Activated CD4-positive, alpha-beta T cell treated with anti-CD3 and anti-CD28 coated beads, Interleukin-2, amount 50 U/mL, for 16 hours (primary cell): ENCODE measurements at regions not wholly inside any gene's neighbourhood (a gene's known extent, or its start where the extent isn't known, plus 50 kb on each side); places are given as distances from the start of the nearest gene placed in this dataset.
A peak's percentile ranks its signal among the peaks of the same experiment; 100 is the strongest.

ENCODE experiments used
- DNase-seq: peaks from one replicate; pipeline ENCODE4 v3.0.0-alpha.2; 2020

DNA sequence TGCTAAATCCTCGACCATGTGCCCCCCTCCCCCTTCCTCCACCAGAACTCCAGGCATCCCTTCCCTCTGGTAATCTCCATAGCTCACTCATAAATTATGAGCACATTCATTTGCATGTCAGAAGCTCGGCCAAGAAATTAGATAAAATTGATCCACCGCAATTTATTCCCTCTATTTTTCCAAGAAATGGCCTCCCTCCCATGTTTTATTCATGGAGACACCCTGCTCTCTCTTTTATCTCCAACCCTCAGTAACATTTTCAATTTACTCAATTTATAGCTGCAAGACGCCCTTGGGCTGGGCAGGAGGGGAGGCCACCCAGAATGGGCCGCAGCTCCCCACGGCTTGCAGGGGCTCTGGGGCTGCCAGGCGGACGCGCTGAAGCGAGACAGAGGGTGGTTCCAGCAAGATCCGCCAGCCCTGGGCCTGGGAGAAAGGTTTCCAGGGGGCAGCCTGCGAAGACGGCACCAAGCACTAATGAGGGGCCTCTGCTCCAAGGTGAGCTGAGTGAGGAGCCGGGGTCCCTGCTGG, 54.7 kb upstream of the ZNF423 start:
- no peak for DNase-seq

DNA sequence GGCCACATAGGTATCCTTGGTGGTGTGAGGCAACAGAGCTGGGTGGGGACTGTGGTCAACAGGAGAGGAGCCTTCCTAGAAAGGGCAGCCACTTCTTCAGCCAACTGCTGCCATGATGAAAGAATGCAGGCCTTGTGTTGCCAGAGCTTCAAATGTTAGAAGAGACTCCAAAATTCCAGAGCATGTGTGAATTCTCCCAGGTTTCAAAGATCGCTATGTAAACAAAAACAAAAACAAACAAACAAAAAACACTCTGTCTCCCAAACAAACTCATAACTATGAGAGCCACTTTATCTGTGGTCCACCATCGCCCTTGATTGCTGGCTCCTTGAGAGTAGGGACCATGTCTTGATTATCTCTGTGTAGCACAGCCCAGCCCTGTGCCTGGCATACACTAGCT, 55.5 kb upstream of the ZNF423 start:
- no peak for DNase-seq

DNA sequence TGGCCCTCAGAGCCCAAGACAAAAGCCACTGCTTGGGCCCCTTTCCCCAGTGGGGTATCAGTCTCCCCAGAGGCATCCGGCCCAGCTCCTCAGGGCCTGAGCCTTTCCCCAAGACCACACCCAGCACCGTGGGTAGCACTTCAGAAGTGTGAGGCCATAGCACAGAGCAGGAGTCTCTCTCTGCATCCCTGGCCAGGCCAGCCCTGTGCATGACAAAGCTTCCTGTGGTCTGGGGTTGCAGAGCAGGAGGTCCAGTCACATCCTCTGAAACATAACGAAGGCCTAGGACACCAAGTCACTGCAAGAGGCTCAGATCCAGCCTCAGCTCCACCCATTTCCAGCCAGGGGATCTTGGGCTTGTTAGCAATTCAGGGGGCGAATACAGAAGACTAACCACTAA, 56.8 kb upstream of the ZNF423 start:
- DNase-seq, result no peak

DNA sequence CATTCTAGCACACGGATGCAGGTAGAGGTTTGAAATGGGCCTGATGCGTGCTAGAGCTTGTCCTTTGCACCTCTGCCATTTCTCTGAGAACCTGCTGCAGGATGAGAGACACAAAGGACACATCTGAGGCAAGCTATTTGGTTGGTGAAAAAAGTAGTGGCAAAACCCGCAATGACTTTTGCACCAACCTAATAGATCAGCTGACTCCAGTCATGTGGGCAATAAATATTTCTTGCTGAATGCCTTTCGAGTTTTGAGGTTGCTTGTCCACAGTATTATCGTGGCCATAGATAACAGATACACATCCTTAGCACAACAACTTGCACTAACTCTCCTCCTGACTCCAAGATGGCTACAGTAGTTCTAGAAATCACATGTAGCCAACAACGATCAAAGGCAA, 57.8 kb upstream of the ZNF423 start:
- no peak for DNase-seq

DNA sequence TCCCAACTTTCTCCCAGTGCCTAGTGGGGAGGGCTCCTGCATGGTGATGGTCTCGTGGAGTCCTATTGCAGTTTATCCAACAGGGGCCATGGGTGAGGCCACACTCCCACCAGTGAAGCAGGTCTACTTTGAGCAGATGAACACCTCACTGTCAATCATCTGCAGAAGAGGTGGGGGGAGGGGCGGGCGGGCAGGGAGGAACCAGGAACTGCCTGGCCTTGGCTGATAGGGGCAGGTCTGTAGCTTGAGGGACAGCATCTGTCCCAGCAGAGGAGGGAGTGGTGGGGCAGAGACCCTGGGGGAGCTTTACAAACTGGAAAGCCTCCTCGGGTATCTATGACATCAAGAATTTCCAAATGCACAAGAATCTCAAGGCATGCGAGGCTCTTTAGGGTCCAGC, 58.7 kb upstream of the ZNF423 start:
- no peak for DNase-seq

DNA sequence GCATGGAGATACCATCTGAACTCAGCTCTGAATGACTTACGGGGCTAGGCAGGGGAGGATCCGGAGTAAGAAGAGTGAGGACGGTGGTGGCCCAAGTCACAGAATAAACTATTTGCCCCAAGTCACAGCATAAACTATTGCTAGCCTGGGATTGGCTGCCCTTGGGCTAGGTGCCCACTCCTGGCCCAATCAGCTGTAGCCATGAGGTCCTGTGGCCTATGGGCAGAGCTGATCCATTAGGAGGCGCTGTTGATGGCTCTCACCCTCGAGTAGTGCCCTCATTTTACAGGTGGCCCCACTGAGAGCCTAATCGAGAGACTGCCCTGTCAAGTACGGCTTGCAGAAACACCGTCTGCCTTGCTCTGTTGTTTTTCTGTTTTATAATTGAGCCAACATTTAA, 62.3 kb upstream of the ZNF423 start:
- DNase-seq, result no peak

DNA sequence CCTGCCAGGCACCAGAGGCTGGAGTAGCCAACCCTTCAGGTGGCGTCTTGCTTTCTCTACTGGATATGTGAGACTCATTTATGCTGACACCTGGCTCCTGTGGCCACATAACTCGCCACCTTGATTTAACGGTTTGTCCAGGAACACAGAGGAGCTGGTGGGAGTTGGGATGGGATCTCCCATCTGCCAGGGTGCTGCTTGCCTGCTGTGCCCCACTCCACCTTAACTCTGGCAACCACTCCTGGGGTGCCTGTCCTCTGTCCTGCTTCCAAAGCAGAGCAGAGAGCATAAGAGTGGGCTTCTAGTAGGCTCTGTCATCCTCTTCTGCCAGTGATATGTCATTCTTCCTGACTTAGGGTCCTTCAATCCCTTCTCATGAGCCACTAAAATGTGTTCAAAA, 63.4 kb upstream of the ZNF423 start:
- no peak for DNase-seq

DNA sequence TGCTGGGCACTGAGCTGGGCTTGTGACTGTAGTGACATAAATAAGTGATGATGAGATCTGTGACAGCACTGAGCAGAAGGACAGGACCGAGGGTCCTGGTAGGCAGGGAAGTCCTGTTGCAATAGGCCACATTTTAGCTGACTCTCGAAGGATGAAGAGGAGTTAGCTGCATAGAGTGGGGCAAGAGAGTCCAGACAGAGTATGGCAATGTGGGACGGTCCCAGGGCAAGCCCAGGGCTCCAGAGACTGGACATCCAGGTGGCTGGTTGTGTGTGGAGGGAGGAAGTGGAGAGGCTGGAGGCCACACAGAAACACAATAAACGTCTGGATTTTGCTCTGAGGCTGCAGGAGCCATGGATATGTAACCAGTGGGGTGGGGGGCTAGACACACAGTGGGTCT, 64.5 kb upstream of the ZNF423 start:
- no peak for DNase-seq

DNA sequence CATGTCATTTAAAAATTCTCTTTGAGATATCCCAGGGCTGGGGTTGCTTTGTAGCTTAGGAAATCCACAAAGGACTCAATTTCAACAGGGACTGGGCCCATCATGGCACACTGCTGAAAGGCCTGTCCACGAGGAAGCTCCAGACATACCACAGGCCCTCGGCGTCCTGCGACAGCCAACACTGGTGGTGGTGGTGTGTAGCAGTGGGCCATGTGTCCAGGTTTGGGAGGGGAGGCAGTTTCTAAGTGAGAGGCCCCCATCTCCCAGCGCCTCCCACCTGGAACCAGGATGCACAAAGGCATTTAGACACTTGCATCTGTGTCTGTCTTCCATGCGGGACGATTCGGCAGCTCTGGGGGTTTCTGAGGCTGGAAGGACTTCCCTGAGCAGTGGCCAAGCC, 65.2 kb upstream of the ZNF423 start:
- DNase-seq, result no peak

DNA sequence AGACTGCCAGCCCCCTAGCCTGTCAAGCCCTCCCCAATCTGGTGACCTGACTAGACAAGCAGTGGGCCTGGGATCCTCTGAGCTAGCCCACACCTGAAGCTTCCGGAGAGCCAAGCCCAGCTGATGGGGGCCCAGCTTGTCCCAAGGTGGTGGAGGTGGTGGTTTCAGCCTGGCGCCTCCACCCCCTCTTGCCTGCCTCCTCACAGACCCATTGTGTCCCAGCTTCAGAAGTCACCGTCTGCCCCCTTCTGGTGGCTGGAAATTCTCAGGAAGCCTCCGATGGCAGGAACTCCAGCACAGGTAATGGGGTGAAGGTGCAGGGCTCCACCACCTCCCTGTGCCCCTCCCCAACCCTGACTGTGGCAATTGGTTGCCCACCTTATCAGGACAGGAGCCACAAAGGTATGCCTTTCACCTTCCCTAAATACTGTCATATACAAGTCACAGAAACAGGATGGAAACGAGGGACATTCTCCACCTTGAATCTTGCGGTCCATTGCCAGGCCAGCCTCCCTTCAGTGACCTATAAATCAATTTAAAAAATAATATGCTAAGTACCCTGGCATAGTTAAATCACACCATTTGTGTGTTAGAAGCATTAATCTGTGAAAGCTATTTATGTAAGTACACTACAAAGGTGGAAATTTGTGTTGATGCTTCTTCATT, 66.0 kb upstream of the ZNF423 start:
- DNase-seq, result peak; percentile 49

DNA sequence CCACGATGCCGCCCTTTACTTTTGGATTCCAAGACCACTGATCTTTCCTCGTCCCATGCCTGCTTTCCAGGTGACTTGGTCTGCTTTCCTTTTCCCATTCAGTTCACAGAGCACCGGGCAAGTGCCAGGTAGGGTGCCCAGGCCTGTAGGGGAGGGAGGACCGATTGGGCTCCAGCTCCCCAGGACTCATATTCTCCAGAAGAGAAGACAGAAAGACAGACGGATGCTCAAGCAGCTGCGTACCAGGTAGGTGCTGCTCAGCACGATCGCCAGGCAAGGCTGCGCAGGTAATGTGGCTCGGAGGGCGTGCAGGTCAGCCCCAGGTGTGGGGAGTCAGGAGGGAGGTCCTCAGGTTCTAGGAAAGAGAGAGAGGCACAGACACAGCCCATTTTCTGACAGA, 67.5 kb upstream of the ZNF423 start:
- DNase-seq, result no peak

DNA sequence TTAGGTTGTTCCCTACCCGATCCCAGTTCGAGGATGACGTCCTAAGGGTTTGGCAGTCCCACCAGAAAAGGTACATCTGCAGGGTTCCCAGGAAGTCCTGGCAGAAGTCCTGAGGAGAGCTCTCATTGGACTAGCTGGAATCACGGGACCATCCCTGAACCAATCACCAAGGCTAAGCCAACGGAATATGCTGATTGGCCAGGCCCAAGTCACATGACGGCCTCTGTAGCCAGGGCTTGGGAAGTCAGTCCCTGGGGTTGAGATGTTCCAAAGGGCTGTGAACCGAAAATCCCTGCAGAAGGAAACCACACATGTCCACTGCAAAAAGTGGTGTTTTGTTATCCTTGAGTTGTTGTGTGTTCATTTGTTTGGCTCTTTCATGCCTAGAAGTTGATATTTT, 68.2 kb upstream of the ZNF423 start:
- no peak for DNase-seq

DNA sequence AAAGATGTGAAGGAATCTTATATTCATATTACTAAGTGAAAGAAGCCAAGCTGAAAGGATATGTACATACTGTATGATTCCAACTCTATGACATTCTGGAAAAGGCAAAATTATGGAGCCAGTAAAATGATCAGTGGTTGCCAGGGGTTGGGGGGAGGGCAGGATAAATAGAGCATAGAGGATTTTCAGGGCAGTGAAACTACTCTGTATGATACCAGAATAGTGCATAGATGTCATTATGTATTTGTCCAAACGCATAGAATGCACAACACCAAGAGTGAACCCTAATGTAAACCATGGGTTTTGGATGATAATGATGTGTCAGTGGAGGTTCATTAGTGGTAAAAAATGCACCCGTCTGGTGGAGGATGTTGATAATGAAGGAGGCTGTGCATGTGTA, 71.0 kb upstream of the ZNF423 start:
- DNase-seq, result no peak

DNA sequence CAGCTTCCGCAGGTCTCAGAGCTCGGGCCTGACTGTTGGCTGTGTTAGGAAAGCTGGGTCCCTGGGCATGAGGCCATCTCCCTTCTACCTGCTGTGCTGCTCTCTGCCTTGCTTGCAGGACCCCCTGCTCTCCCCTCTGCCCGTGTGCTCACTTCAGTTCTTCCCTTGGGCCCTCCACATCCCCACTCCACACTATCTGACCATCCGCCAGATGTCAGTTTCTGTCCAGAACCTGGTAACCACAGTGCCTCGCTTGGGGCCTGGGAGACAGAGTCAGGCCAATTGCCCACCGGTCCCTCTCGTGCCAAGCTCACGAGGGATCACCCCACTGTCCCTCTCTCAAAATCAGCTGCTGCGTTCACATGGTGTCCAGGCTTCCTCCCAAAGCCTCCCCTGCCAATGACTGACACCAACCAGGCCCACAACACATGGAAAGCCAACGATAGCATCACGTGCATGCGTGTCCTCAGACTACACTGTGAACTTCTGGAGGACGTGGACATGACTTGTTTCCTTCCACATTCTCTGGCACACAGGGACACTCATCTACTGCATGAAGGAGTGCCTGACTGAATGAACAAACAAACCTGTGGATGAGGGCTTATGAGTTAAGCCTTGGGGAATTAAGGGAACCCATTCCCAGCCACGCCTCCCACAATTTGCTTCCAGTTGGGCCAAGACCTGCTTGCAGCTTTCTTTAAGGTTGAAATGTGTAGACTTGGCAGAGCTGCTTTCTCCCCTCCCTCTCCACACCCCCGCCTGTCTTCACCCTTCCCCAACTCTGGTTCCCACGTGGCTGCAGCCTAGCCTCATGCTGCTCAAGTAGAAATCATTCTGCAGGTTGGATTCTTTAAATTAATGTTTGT, 72.5 kb upstream of the ZNF423 start:
- no peak for DNase-seq

DNA sequence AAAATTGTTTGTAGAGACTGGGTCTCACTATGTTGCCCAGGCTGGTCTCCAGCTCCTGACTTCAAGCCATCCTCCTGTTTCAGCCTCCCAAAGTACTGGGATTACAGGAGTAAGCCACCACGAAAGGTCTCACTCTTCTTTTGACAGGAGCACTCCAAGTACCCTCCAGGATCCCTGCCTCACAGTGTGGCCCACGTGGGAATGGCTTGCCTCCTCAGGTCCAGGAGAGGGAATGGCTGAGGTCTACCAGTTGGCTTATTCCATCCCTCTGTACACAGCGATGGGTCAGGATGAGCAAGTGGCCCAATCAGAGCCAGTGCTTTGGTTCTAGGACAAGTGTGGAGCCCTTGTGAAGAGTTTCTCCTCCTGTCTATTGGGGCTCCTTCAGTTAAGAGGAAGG, 73.7 kb upstream of the ZNF423 start:
- no peak for DNase-seq

DNA sequence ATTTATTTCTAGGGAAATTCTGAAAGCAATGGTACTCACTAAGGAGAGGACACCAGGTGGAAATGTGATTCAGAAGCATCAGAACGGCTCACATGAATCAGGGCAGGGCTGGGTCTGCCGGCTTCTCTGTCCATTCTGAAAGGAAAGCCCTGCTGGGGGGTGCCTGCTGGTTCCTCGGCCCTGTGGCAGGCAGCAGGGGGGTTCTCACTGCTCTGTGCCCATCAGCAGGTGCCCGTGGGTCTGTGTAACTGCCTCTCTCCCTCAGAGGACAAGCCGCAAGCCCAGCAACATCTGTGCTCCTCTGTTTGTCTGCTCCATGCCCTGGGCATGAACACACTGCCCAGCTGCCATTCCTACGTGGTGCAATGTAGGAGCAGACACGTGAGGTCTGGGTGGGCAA, 74.9 kb upstream of the ZNF423 start:
- DNase-seq, result no peak

DNA sequence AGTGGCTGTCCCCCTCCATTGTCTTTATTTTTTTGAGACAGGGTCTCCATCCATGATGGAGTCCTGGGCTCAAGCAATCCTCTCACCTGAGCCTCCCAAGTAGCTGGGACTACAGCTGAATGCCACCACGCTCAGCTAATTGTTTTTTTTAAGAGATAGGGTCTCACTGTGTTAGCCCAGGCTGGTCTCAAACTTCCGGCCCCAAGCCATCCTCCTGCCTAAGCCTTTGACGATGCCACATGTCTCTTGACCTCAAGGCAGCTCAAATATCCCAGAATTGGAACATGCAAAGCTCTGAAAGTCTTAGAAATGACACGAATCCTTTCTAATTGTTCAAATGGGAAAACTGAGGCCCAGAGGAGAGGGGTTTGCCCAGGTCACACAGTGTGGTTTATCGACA, 75.4 kb upstream of the ZNF423 start:
- DNase-seq, result no peak

DNA sequence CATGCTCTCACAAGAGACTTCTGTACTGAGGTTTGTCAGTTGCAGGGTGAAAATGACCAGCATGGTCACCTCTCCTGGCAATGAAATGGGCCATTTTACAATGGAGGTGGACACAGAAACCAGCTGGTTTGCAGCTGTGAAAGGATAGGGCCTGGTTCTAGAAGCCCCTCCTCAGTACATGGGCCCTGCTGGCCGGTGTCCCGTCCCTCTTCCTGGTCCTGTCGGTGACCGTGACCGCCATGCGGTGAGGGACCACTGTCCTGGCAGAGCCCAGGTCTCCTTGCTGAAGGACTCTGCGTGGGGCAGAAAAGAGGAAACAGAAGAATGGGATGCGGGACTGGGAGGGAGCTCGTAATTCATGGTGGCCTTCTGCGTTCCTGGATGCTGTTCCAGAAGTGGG, 76.0 kb upstream of the ZNF423 start:
- DNase-seq, result no peak

DNA sequence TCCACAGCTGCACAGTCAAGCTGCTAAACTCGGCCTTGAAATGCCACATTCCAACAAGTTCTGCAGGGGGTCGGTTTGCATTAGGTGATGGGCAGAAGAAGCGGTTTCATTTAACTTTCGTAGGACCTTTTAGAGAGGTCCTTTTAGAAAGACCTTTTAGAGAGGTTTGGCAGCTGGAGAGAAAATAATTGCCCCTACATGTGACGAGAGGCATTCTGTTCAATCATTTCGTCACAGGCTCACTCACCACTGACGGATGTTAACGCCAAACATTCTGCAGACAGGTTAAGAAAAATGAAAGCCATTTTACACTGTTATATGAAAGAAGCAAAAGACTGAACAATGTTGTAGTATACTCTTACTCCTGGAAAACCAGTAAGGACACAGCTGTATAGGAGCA, 76.5 kb upstream of the ZNF423 start:
- DNase-seq, result no peak

DNA sequence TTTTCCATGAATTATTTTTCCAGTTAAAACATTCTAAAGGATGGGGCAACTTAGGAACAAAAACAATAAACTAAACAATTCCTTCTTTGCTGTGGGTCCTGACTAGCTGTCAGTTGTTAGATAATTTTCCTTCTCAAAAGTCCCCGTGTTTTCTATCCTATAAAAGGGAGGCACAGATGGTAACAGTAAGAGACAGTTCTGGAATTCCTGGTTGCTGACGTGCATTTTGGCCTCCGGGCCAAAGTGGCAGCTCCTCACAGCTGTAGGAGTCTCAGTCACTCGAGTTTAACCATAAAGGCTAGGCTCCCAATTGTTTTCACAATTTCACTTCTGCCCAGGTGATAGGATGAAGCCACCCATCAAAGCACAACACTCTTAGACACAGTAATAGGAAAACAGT, 77.0 kb upstream of the ZNF423 start:
- no peak for DNase-seq

DNA sequence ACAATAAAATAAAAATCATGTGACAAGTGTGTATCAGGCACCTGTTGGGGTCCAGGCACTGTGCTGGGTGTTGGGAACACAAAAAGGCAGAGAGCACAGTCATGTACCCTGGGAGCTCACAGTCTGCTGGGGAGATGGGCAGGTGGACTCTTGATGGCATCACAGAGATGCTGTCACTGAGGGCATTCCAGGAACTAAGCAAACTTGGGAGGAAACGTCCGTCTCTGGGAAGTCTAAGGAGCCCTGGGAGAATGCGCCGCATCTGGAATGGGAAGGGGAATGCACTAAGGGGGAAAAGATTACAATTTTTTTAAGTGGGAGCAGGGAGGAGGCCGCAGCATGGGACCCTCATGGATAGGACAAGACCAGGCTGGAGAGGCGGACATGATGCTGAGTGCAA, 80.9 kb upstream of the ZNF423 start:
- no peak for DNase-seq

DNA sequence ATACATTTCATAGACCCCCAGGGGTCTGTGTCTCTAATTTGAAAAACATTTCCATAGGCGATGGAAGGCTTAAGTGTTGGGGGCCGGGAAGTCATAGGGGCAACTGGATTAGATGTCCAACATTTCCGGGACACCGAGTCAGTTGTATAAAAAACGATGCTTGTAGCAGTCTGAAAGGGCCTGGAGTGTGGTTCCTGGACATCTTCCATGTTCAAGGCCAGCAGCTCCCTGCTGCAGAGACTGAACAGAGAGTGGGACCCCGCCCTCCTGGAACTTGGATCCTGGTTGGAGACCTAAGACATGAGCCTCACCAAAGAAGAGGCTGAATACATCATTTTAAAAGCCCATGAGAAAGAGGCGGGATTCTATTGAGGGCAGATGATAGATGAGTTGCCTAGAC, 82.0 kb upstream of the ZNF423 start:
- DNase-seq, result no peak

DNA sequence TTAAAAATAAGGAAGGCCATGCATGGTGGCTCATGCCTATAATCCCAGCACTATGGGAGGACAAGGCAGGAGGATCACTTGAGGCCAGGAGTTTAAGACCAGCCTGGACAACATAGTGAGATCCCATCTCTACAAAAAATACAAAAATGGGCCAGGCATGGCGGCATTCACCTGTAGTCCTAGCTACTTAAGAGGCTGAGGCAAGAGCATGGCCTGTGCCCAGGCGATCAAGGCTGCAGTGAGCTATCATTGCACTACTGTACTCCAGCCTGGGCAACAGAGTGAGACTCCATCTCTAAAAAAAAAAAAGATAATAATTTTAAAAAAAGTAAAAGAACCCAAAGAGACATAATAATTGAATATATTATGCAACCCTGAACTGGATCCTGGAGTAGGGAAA, 83.6 kb upstream of the ZNF423 start:
- DNase-seq, result no peak

DNA sequence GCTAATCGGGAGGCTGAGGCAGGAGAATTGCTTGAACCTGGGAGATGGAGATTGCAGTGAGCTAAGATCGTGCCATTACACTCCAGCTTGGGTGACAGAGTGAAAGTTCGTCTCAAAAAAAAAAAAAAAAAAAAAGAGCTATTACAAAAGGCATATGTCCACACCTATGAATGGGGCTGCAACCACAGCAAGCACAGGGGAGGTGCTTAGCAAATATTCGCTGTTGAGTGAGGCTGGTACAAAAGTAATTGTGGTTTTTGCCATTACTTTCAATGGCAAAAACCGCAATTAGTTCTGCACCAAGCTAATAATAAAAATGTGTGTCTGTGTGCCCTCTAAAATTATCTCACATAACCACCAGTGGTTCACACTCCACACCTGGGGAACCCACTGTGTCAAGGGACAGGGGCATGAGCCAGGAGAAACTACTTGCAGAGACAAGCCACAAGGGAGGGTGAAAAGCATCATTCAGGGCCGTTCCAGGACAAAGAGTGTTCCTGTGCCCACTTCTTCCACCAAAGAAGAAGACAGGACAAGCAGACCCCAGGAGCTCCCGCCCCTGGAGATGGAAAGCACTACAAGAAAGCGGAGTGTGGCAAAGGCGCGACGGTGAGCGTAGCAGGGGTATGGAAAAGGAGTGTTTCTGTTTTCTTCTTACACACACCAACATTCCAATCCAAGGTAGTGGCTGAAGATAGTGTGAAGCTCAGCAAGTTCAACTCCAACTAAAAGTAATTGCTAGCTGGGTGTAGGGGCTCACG, 84.4 kb upstream of the CNEP1R1 start:
- no peak for DNase-seq
